Neural progenitor cell (in vitro differentiated cells): ENCODE measurements at regions not wholly inside any gene's neighbourhood (a gene's known extent, or its start where the extent isn't known, plus 50 kb on each side); places are given as distances from the start of the nearest gene placed in this dataset.

ENCODE experiments used
- CTCF ChIP-seq: fragments of 200-600 bp; sonication (generic); IDR thresholded peaks from 2 replicates; pipeline ENCODE4 v1.5.1; 2017; ENCODE audit warnings: antibody characterized with exemption, mild to moderate bottlenecking
- EZH2 ChIP-seq: fragments of 200-600 bp; sonication (generic); IDR thresholded peaks from 2 replicates; pipeline ENCODE4 v1.6.1; 2017; ENCODE audit warnings: antibody characterized with exemption, mild to moderate bottlenecking, moderate library complexity
- EZH2phosphoT487 ChIP-seq: fragments of 200-600 bp; sonication (generic); IDR thresholded peaks from 2 replicates; pipeline ENCODE4 v1.6.1; 2017; ENCODE audit warnings: antibody characterized with exemption

DNA sequence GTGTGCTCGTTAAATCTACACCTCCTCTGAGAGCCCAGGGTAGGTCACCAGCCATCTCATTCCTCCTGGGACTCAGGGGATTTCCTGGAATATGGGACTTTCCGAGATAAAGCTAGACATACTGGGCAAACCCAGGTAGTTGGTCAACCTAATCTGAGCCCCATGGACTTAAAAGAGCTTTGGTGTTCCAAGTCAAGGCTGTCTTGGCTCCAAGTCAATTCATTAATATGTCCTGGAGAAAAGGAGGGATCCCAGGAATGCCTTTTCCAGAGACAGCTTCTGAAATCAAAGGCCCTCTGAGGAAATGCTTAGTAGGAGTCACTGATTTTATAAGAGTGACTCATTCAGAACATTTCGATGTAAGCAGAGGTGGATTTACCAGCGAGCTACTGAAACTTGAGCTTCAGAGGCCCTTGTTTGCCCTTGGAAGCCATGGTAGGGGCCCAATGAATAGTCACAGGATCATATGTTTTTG, 137.3 kb upstream of the UBE2E1 start:
- TF ChIP-seq CTCF: no peak
- TF ChIP-seq EZH2: no peak
- no peak for TF ChIP-seq EZH2phosphoT487
